Activated T-helper 17 cell treated with anti-CD3 and anti-CD28 coated beads, Interleukin-2, amount 50 U/mL, for 72 hours (primary cell): ENCODE measurements at regions not wholly inside any gene's neighbourhood (a gene's known extent, or its start where the extent isn't known, plus 50 kb on each side); places are given as distances from the start of the nearest gene placed in this dataset.

Source experiments
- ATAC-seq: fragments of 150-1000 bp; cut with Tn5 transposase; replicated peaks from 2 replicates; pipeline ENCODE4 v1.10.0; 2021; ENCODE audit warnings: mild to moderate bottlenecking, moderate library complexity
- H3K27ac Mint-ChIP-seq: one replicate; pipeline ENCODE4 v1.8.0; 2022; ENCODE audit warnings: mixed read lengths
- H3K27me3 Mint-ChIP-seq: one replicate; pipeline ENCODE4 v1.8.0; 2022; ENCODE audit warnings: mixed read lengths
- H3K36me3 Mint-ChIP-seq: one replicate; pipeline ENCODE4 v1.8.0; 2022; ENCODE audit warnings: low read depth, mild to moderate bottlenecking, mixed read lengths
- H3K4me1 Mint-ChIP-seq: one replicate; pipeline ENCODE4 v1.8.0; 2022; ENCODE audit warnings: mixed read lengths
- H3K4me3 Mint-ChIP-seq: one replicate; pipeline ENCODE4 v1.8.0; 2022; ENCODE audit warnings: mild to moderate bottlenecking, mixed read lengths
- H3K9me3 Mint-ChIP-seq: one replicate; pipeline ENCODE4 v1.8.0; 2022; ENCODE audit warnings: mixed read lengths

DNA sequence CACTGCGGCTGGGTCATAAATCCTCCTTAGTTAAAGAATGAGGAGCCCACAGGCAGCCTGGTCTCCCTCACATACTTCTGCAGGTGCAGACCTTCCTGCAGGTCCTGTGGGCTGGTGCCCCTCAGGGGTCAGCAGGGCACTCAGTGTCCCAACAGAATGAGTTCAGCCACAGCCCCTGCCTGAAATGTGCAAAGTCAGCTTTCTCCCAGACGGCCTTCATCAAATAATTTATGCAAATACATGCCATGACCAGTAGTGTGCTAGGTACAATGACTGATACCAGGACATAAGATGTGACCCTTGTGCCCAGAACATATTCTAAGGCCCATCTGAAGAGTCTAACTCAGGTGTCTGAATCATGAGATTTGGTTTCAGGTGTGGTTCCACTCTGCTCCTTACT, 703.4 kb downstream of the TBC1D22A start:
- no peaks in the 10 kb centered on the region for H3K36me3 Mint-ChIP-seq
- no peak overlapping the region for H3K27ac Mint-ChIP-seq
- no peak for ATAC-seq
- peaks cover 6% of the 10 kb centered on the region for H3K27me3 Mint-ChIP-seq
- H3K4me3 Mint-ChIP-seq = no peak overlapping the region
- H3K9me3 Mint-ChIP-seq = peaks cover 9% of the 10 kb centered on the region
- no peaks in the 10 kb centered on the region for H3K4me1 Mint-ChIP-seq

DNA sequence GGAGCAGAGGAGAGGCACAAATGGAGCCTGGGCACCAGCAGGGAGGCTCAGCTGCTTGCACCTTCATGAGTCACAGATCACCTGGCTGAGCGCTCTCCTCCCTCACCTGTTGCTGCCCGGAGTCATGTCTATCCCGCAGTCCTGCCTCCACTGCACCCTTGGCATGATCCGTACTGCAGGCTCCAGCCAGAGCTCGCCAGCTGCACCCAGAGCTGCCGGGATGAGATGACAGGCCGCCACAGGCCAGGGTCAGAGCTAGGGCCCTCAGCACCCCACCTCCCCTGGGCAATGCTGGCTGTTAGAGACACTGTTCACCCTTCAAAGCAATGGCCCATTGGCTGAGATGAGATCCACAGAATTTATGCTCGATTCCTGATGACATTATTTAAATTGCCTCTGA, 702.8 kb downstream of the TBC1D22A start:
- Mint-ChIP-seq H3K9me3 (peaks cover 9% of the 10 kb centered on the region), H3K27me3 (peaks cover 6% of the 10 kb centered on the region), H3K4me3 (no peak overlapping the region)

DNA sequence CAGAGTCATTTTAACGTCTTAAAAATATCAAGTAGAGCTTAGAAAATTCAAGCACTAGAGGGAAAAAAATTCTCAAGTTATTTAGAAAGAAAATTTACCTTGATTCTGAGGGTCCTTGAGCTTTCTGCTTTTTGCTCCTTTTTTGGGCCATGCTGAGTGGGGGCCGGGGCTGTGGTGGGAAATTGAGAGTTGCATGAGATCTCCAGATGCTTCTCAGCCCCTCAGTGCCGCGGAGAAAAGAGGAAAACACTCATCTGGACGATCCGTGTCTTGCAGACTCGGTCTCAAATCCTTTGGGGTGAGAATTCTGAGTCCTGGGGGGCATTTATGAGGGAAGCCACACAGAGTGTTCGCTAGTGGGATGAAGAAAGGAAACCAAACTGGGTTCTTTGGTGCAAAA, 700.8 kb downstream of the TBC1D22A start:
- no peaks in the 10 kb centered on the region for H3K4me1 Mint-ChIP-seq
- no peak for ATAC-seq

More for the DNA sequence above, 702.8 kb downstream of the TBC1D22A start:
- H3K4me1 Mint-ChIP-seq = no peaks in the 10 kb centered on the region
- no peak overlapping the region for H3K27ac Mint-ChIP-seq
- H3K36me3 Mint-ChIP-seq = peaks cover under 1% of the 10 kb centered on the region
- ATAC-seq = no peak

DNA sequence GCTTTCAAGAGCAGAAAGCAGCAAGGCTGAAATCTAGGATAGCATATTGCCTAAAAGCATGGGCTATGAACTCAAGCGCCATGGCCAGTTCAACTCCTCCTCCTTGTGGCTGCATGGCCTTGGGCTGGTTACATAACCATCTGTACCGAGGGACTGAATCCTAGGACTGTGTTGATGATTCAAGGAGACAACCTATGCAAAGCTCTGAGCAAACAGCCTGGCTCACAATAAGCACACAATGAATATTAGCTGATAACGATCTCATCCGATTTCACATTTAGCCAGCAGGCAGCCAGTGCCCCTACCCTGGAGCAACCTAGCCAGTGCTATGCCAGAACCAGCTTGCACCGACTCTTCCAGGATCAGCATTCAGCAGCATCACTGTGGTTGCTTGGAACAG, 698.4 kb downstream of the TBC1D22A start:
- Mint-ChIP-seq H3K4me1 (no peaks in the 10 kb centered on the region), H3K4me3 (no peak overlapping the region), H3K36me3 (peaks cover 5% of the 10 kb centered on the region), H3K27me3 (peaks cover 3% of the 10 kb centered on the region), H3K27ac (no peak overlapping the region), H3K9me3 (no peaks in the 10 kb centered on the region)
- no peak for ATAC-seq

More for the DNA sequence above, 700.8 kb downstream of the TBC1D22A start:
- Mint-ChIP-seq H3K4me3 (no peak overlapping the region), H3K27ac (no peak overlapping the region), H3K36me3 (peaks cover 5% of the 10 kb centered on the region), H3K27me3 (peaks cover 6% of the 10 kb centered on the region), H3K9me3 (peaks cover 9% of the 10 kb centered on the region)

DNA sequence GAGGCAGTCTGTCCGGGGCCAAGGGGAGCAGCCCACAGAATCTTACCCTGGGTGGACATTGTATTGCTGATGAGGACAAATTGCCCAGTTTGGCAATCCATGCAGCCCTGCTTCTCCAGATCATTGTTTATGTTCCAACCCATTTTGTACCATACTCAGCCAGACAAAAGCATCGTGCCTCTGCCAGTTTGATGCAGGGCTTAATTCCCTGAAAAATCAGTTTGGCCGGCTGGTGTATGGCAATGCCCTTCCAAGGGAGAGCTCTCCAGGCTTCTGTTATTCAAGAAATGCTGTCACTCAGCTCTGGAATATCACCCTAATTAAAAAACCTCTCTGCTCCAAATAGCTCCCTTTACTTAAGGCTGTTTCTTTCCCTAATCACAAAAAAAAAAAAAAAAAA, 697.7 kb downstream of the TBC1D22A start:
- no peaks in the 10 kb centered on the region for H3K9me3 Mint-ChIP-seq
- H3K27ac Mint-ChIP-seq = no peak overlapping the region
- H3K4me1 Mint-ChIP-seq = no peaks in the 10 kb centered on the region
- H3K4me3 Mint-ChIP-seq = no peak overlapping the region
- peaks cover 5% of the 10 kb centered on the region for H3K36me3 Mint-ChIP-seq
- ATAC-seq = no peak
- peaks cover 3% of the 10 kb centered on the region for H3K27me3 Mint-ChIP-seq

DNA sequence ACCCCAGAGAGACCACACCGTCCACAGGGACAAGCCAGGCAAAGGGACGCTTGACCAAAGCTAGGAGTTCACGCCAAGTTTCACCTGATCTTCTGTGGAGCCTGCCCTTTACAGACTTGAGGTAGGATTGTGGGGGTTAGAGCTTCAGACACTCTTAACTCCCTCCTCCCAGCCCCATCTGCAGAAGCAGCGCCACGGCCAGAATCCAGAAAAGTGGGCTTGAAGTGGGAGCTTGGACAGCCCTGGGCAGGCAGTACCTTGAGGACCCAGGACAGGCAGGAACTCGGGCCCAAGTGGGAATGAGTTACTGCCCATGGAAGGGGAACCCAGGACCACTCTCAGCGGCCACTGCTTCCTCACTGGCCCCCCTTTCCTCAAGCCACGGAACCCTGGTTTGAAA, 695.9 kb downstream of the TBC1D22A start:
- Mint-ChIP-seq H3K36me3 (peaks cover 5% of the 10 kb centered on the region), H3K27ac (no peak overlapping the region), H3K4me1 (no peaks in the 10 kb centered on the region), H3K9me3 (peaks cover 6% of the 10 kb centered on the region), H3K4me3 (no peak overlapping the region), H3K27me3 (no peaks in the 10 kb centered on the region)
- no peak for ATAC-seq

DNA sequence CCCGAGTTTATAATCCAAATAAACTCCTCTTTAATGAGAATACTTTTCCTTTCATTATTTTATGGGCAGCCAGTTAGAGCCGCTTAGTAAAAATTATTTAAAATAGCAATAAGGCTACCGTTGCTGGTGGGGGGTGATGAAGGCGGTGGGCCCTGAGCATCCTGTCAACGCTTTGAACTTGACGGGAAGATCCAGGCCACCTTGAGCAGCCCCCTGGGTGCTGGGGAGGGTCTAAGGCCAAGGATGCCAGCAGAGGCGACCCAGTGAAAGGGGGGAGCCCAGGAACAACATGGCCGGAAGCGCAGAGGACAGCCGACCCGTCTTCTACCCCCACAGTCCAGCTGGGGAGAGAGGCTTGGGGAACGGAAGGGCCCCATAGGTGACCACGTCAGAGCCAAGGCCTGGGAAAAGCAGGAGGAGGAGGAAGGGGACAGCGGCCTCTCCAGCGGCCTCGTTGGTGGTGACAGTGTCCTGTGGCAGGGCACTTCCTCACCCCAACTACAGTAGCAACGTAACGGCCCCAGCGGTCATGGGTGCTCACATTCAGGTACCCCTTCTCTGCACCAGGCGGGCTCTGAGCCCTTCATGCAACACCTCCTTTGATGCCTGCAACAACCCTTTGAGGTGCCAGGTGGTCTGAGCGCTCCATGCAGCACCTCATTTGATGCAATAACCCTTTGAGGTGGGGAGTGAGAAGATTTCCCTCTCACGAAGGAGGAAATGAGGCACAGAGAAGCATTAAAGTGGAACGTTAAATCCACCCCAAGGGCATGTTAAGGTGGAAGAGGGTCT, 695.3 kb downstream of the TBC1D22A start:
- no peak overlapping the region for H3K4me3 Mint-ChIP-seq
- ATAC-seq = no peak
- H3K27me3 Mint-ChIP-seq = peaks cover 3% of the 10 kb centered on the region
- no peak overlapping the region for H3K27ac Mint-ChIP-seq
- H3K9me3 Mint-ChIP-seq = peaks cover 10% of the 10 kb centered on the region
- no peaks in the 10 kb centered on the region for H3K4me1 Mint-ChIP-seq
- peaks cover 5% of the 10 kb centered on the region for H3K36me3 Mint-ChIP-seq

DNA sequence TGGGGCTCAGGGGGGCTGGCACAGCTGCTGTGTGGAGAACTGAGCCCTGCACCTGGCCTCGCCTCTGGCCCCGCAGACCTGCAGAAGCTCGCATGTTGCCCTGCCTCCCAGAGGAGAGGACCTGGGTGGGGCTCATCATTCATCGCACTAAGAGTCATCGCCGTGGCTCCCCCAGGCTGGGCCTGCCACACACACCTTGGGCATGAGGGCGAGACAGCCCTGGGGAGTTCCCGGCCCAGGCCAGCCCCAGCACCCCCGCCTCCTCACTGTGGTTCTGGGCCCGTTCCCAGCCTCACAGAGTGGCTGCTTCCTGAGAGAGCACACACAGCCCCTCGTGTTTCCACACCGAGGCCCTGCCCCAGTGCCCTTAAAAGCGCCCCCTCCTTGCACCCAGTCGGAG, 694.6 kb downstream of the TBC1D22A start:
- Mint-ChIP-seq H3K4me1 (no peaks in the 10 kb centered on the region), H3K36me3 (peaks cover 5% of the 10 kb centered on the region), H3K4me3 (no peak overlapping the region), H3K9me3 (peaks cover 10% of the 10 kb centered on the region), H3K27ac (no peak overlapping the region), H3K27me3 (peaks cover 3% of the 10 kb centered on the region)
- no peak for ATAC-seq

DNA sequence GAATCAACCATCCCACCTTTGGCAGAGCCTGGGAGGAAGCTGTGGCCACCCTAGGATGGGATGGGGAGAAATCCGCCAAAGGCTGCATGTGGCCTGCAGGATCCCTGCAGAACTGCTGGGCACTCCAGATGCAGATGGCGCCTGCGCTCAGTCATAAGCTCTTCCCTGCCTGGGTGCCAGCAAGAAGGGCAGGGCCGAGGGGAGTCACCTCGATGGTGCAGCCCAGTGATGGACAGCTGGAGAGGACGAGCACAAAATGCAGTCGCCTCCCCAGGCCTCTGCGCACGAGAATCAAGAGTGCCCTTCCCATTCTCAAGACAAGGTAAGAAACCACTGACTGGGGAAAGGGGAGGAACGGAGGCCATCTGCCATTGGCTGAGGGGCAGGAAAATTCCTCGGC, 693.6 kb downstream of the TBC1D22A start:
- H3K4me1 Mint-ChIP-seq = no peaks in the 10 kb centered on the region
- ATAC-seq = no peak
- peaks cover 3% of the 10 kb centered on the region for H3K27me3 Mint-ChIP-seq
- no peak overlapping the region for H3K27ac Mint-ChIP-seq
- H3K9me3 Mint-ChIP-seq = peaks cover 10% of the 10 kb centered on the region
- no peak overlapping the region for H3K4me3 Mint-ChIP-seq
- peaks cover 5% of the 10 kb centered on the region for H3K36me3 Mint-ChIP-seq

DNA sequence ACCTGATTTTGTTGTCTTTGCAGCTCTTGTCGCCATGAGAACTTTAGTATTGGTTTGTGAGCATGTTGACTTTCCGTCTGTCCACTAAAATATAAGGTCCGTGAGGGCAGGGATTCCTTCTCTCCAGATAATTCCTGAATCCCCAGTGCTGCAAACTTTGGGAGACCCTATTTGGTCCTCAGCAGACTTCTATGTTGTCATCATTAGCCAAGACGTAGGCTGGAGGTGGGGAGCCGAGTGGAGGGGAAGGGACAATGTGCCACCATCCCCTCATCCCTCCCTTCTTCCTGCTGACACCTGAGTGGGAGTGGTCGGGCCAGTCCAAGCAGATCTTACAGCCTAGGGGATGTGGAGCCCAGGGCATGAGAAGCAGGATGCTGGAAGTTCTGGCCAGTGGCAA, 690.6 kb downstream of the TBC1D22A start:
- Mint-ChIP-seq H3K27me3 (peaks cover 3% of the 10 kb centered on the region), H3K27ac (no peak overlapping the region), H3K9me3 (peaks cover 10% of the 10 kb centered on the region), H3K4me1 (no peaks in the 10 kb centered on the region), H3K4me3 (no peak overlapping the region), H3K36me3 (no peaks in the 10 kb centered on the region)
- ATAC-seq = no peak

DNA sequence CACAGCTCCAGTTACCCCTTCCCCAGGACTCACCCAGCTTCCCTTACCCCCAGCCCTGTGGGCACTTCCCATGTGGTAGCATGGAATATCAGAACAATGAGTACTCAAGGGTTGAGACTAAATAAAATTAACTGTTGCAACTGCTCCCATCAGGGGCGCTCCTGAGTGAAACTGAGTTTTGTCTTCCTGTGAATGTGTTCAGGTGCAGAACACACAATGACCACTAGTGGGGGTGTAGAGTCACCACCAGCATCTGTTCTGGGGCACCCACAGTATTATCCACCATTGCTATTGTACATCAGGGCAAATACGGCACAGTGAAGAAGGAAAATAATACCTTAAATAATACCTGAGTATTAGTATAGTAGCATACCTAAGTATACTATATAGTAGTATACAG, 689.7 kb downstream of the TBC1D22A start:
- H3K4me3 Mint-ChIP-seq = no peak overlapping the region
- H3K27me3 Mint-ChIP-seq = peaks cover 3% of the 10 kb centered on the region
- H3K36me3 Mint-ChIP-seq = no peaks in the 10 kb centered on the region
- no peak overlapping the region for H3K27ac Mint-ChIP-seq
- H3K4me1 Mint-ChIP-seq = no peaks in the 10 kb centered on the region
- ATAC-seq = no peak
- H3K9me3 Mint-ChIP-seq = peaks cover 10% of the 10 kb centered on the region

DNA sequence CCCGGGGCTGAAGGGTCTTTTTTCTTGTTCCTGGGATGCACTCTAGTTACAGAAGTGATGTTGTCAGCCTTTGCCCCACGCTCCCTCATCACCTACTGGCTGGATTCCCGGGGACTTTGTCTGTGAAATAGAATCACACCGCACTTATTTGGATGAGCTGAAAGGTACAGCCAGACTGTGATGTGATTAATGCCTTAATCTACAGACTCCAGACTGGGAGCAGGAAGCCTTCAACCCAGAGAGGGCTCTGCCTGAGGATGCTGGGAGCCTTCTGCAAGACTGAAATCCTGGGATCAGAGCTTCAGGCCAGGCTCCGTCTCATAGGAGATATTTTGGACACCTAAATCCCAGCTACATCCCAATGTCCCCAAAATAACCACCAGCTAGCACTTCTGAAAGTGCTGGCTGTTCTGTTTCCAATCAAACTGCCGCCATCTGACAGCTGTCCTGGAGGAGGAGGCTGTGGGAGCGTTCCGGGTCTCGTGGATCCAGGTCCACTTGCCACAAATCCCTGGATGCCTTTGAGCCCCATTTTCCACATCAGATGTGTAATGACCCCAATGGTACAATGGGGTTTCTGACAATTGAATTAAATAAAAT, 688.5 kb downstream of the TBC1D22A start:
- H3K4me3 Mint-ChIP-seq = no peak overlapping the region
- H3K36me3 Mint-ChIP-seq = no peaks in the 10 kb centered on the region
- H3K27me3 Mint-ChIP-seq = peaks cover 3% of the 10 kb centered on the region
- no peak for ATAC-seq
- H3K27ac Mint-ChIP-seq = no peak overlapping the region
- H3K4me1 Mint-ChIP-seq = no peaks in the 10 kb centered on the region
- H3K9me3 Mint-ChIP-seq = peaks cover 10% of the 10 kb centered on the region

DNA sequence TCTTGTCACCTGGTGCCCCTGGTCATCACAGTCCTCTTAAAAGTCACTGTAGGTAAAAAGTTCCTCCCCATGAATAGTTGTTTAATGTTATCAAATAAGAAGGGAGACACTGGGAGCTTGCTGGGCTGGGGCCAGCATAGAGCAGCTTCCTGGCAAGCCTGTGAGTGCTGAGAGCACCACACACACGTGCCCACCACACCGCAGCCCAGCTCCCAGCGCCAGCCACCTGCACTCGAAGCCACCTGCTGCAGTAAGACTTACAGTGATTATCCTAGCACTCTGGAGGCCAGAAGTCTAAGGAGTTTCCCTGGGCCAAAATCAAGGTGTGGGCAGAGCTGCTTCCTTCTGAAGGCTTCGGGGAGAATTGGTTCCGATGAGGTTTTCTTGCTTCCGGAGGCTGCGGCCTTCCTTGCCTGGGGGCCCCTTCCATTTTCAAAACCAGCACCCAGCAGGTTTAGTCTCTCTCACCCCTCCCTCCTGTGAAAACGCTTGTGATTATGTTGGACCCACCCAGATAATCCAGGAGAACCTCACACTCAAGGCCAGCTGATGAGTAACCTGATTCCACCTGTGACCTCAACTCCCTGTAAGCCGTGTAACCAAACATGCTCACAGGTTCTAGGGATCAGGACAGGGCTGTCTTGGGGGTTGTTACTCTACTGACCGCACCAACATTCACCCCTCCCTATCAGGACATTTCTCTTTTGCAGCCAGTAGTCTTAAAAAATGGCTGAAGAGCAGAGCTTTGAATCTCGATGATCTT, 687.2 kb downstream of the TBC1D22A start:
- ATAC-seq = no peak
- H3K4me3 Mint-ChIP-seq = no peak overlapping the region
- H3K9me3 Mint-ChIP-seq = peaks cover 10% of the 10 kb centered on the region
- peaks cover 8% of the 10 kb centered on the region for H3K27me3 Mint-ChIP-seq
- H3K27ac Mint-ChIP-seq = no peak overlapping the region
- H3K4me1 Mint-ChIP-seq = peaks cover 5% of the 10 kb centered on the region
- H3K36me3 Mint-ChIP-seq = no peaks in the 10 kb centered on the region

DNA sequence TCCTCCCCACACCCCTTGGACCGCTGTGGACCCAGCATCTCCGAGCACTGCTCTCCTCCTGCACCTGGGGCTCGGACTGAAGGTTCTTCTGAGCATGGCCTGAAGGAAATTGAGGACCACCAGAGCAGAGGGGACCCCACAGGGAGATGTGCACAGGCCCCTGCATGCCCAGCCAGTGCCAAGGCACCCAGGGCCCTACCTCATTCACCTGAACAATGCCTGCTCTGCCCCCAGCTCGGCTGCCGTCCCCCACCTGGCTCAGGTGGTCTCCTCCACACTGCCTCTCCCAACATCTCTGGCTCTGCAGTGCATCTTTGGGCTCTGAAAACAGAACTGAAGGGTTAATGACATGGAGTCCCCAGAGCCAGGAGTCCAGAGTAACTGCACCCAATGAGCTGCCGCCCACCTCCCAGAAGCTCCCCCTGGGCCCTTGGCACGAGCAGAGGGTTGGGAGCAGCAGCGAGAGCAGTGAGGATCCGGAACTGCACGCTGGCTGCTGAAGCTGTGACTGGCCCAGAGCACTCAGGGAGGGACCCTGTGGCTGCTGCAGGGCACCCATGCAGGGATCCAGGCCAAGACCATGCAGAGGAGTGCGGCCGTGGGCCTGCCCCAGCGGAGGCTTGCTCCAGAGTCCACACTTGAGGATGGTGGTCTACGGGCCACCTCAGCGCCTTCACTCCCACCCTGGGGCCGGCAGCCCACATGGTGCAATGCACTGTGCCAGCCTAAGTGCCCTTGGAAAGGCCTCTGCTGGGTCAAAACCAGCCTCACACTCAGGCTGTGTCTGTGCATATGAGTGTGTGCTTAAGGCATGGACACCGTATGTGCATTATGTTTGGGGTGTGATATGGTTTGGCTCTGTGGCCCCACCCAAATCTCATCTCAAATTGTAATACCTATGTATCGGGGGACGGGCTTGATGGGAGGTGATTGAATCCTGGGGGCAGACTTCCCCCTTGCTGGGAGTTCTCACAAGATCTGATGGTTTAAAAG, 686.1 kb downstream of the TBC1D22A start:
- Mint-ChIP-seq H3K27ac (no peak overlapping the region), H3K9me3 (peaks cover 4% of the 10 kb centered on the region), H3K36me3 (no peaks in the 10 kb centered on the region), H3K4me1 (peaks cover 5% of the 10 kb centered on the region), H3K4me3 (no peak overlapping the region), H3K27me3 (peaks cover 8% of the 10 kb centered on the region)
- ATAC-seq = no peak
